ENCODE measurements at regions not wholly inside any gene's neighbourhood (a gene's known extent, or its start where the extent isn't known, plus 50 kb on each side); places are given as distances from the start of the nearest gene placed in this dataset.
A peak's percentile ranks its signal among the peaks of the same experiment; 100 is the strongest.

DNA sequence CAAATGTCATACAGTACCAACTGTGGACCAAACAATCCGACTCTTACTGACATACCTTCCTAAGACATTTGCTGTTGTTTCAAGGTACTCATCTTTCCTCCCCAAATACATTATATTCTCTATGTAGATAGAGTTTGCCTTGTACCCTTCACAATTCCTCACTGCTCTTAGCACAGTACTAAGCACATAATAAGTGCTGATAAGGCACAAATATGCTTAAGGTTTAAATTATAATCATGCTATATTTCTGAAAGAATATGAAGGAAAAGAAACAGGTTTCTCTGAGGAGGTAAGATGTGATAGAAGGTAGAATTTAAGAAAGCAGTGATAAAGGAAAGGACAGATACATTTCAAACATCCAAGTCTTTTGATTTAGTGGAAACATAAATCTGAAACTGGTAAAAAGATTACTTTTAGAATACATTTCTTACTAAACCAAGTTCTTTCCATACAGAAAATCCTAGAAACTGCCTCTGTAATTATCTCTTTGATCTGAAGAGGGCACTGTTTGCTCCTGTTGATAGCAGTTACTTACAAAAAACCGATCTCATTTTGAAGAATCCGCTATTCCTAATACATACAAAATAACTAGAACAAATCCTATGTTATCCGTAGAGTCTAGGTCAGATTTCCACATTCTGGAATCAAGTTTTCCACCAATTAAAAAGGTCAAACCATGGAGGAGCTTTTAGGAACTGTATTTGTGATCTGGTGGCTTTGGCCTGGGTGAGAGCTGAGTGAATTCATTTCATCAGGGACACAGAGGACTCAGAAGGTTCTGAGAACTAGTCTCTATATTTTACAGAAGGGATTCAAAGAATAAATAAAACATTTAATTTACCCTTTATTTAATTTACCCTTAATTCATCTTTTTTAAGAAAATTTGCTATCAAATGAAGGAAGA lies 311.9 kb downstream of the DAD1 start:
- no peaks in the 10 kb centered on the region for H3K9me3 ChIP-seq (ENCODE audit: control insufficient read depth, low read length, poor library complexity, severe bottlenecking)
- H3K4me1 Mint-ChIP-seq: no peaks in the 10 kb centered on the region
- DNase-seq (no peak), ATAC-seq (no peak)
- H3K27me3 Mint-ChIP-seq: no peaks in the 10 kb centered on the region
- no peaks in the 10 kb centered on the region for H3K36me3 Mint-ChIP-seq (ENCODE audit: low read depth)
- no peak overlapping the region for H3K4me3 Mint-ChIP-seq
- H3K27ac Mint-ChIP-seq: no peak overlapping the region

GRCh38 chr14:22271838-22272799 lies 316.9 kb downstream of the DAD1 start:
- ATAC-seq: no peak
- H3K9me3 ChIP-seq (ENCODE audit: control insufficient read depth, low read length, poor library complexity, severe bottlenecking): no peaks in the 10 kb centered on the region
- DNase-seq: no peak
- Mint-ChIP-seq H3K36me3 (ENCODE audit: low read depth) (no peaks in the 10 kb centered on the region), H3K4me3 (no peak overlapping the region), H3K27me3 (no peaks in the 10 kb centered on the region), H3K27ac (no peak overlapping the region), H3K4me1 (no peaks in the 10 kb centered on the region)

GRCh38 chr14:22268875-22269274 lies 320.1 kb downstream of the DAD1 start:
- no peaks in the 10 kb centered on the region for H3K4me1 Mint-ChIP-seq
- H3K4me3 Mint-ChIP-seq: no peak overlapping the region
- H3K36me3 Mint-ChIP-seq (ENCODE audit: low read depth): no peaks in the 10 kb centered on the region
- no peak for DNase-seq
- no peaks in the 10 kb centered on the region for H3K9me3 ChIP-seq (ENCODE audit: control insufficient read depth, low read length, poor library complexity, severe bottlenecking)
- H3K27me3 Mint-ChIP-seq: no peaks in the 10 kb centered on the region
- ATAC-seq: peak; percentile 68
- H3K27ac Mint-ChIP-seq: no peak overlapping the region

GRCh38 chr14:22266683-22267082 lies 322.3 kb downstream of the DAD1 start:
- H3K36me3 Mint-ChIP-seq (ENCODE audit: low read depth): no peaks in the 10 kb centered on the region

DNA sequence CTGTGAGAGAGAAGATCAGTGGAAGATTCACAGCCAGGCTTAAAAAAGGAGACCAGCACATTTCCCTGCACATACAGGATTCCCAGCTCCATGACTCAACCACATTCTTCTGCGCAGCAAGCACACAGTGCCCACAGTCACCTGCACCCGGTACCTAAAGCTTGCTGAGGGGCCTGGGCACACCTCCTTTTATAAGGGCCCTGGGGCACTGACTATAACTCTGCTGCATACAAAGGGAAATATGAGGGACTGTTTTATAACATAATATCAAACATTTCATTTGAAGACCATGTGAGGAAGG lies 322.9 kb downstream of the DAD1 start:
- no peaks in the 10 kb centered on the region for H3K36me3 Mint-ChIP-seq (ENCODE audit: low read depth)
- H3K9me3 ChIP-seq (ENCODE audit: control insufficient read depth, low read length, poor library complexity, severe bottlenecking): no peaks in the 10 kb centered on the region
- no peak for ATAC-seq
- peak overlapping the region; percentile 8 for H3K27ac Mint-ChIP-seq
- no peak overlapping the region for H3K4me3 Mint-ChIP-seq
- no peaks in the 10 kb centered on the region for H3K27me3 Mint-ChIP-seq
- DNase-seq: no peak
- H3K4me1 Mint-ChIP-seq: no peaks in the 10 kb centered on the region

More at GRCh38 chr14:22266683-22267082, 322.3 kb downstream of the DAD1 start:
- H3K27ac Mint-ChIP-seq: peak overlapping the region; percentile 8
- ATAC-seq (no peak), DNase-seq (no peak)
- H3K9me3 ChIP-seq (ENCODE audit: control insufficient read depth, low read length, poor library complexity, severe bottlenecking): no peaks in the 10 kb centered on the region
- no peaks in the 10 kb centered on the region for H3K27me3 Mint-ChIP-seq
- no peaks in the 10 kb centered on the region for H3K4me1 Mint-ChIP-seq
- no peak overlapping the region for H3K4me3 Mint-ChIP-seq

GRCh38 chr14:22265319-22266141 lies 323.5 kb downstream of the DAD1 start:
- Mint-ChIP-seq H3K4me3 (no peak overlapping the region), H3K36me3 (ENCODE audit: low read depth) (no peaks in the 10 kb centered on the region), H3K27me3 (no peaks in the 10 kb centered on the region), H3K27ac (peak overlapping the region; percentile 8), H3K4me1 (no peaks in the 10 kb centered on the region)
- DNase-seq: no peak
- ATAC-seq: peak; percentile 30
- no peaks in the 10 kb centered on the region for H3K9me3 ChIP-seq (ENCODE audit: control insufficient read depth, low read length, poor library complexity, severe bottlenecking)

DNA sequence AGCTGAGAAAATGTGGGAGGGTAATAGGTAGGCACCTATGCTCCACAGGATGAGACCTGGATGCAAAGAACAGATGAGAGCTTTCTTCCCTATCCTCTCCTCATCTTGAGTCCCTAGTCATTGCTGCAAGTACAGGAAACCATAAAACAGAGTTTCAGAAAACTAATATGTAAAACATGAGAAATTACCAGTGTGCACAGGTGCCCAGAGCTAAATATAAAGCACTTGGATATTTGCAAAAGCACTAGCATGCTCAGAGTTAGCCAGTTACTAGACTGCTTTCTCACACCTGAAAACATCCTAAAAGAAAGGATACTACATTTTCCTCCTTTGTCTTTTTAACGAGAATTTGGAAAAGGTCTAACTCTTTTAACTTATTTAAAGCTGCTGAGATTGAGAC lies 324.3 kb downstream of the DAD1 start:
- Mint-ChIP-seq H3K4me3 (no peak overlapping the region), H3K27me3 (no peaks in the 10 kb centered on the region), H3K36me3 (ENCODE audit: low read depth) (no peaks in the 10 kb centered on the region), H3K4me1 (no peaks in the 10 kb centered on the region), H3K27ac (no peak overlapping the region)
- no peak for ATAC-seq
- no peak for DNase-seq
- no peaks in the 10 kb centered on the region for H3K9me3 ChIP-seq (ENCODE audit: control insufficient read depth, low read length, poor library complexity, severe bottlenecking)

DNA sequence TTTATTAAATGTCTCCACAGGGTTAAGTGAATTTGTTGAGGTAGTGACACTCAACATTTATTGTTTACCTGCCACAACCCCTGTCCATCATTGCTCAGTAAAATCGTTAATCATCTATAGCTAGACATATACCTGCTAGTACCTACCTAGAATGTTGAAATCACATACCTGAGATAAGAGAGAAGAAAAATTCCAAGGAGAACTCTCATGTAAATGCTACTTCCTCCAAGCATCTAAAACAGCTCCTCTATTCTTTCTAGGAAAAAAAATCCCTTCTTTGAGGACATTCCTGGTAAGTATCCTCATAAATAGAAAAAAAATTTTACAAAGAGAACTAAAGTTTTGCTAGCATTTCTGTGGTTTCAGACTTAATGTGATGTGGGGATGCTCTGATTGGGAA lies 325.1 kb downstream of the DAD1 start:
- H3K27me3 Mint-ChIP-seq: no peaks in the 10 kb centered on the region
- H3K27ac Mint-ChIP-seq: no peak overlapping the region
- no peaks in the 10 kb centered on the region for H3K36me3 Mint-ChIP-seq (ENCODE audit: low read depth)
- no peak for DNase-seq
- H3K4me1 Mint-ChIP-seq: no peaks in the 10 kb centered on the region
- H3K4me3 Mint-ChIP-seq: no peak overlapping the region
- no peaks in the 10 kb centered on the region for H3K9me3 ChIP-seq (ENCODE audit: control insufficient read depth, low read length, poor library complexity, severe bottlenecking)
- no peak for ATAC-seq

- no peaks in the 10 kb centered on the region for H3K36me3 Mint-ChIP-seq (ENCODE audit: low read depth)
- H3K27ac Mint-ChIP-seq: no peak overlapping the region
- no peak overlapping the region for H3K4me3 Mint-ChIP-seq
- no peaks in the 10 kb centered on the region for H3K4me1 Mint-ChIP-seq
- no peak for DNase-seq
- H3K27me3 Mint-ChIP-seq: no peaks in the 10 kb centered on the region
- no peaks in the 10 kb centered on the region for H3K9me3 ChIP-seq (ENCODE audit: control insufficient read depth, low read length, poor library complexity, severe bottlenecking)
- ATAC-seq: no peak
These were observed 326.1 kb downstream of the DAD1 start for GRCh38 chr14:22262881-22263280.

DNA sequence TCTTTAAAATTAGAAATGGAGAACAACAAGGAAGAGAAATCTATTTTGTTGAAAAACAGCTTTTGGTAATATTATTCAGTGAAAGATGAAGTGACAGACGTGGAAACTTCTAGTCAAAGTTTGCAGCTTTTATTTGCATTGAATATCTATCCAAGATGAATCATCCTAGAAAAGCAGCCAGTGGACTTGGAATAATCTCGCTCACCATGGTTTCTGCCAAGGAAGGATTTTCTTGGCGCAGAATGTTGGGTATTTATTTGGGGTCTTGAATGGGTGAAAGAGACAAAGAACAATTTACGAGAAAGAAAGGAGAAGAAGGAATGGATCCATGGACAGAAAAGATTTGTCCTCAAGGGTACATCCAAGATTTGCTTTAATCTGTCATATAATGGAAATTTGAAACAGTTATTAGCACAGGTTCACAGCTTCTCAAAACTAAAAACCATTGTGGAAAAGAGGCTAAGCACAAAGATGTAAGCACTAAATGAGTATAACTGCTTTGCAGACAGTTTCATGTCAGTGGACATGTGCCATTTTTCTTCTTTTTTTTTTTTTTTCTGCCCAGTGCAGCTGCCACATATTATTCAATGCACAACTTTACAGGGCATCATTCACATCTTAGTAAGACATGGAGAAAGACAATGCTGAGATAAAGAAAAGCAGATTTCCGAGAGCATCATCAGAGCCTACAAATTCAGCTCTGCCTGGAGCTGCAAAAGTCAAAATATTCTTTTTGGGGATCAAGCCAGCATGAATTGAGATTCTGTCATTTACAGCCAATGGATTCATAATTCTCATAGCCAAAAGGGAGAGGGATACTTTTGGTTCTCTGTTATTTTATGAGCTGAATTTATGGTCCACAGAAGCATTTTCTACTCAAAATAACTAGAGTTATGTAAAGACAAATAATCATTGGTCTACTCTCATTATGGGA lies 333.7 kb downstream of the DAD1 start:
- no peaks in the 10 kb centered on the region for H3K4me1 Mint-ChIP-seq
- DNase-seq (no peak), ATAC-seq (no peak)
- H3K4me3 Mint-ChIP-seq: no peak overlapping the region
- H3K27ac Mint-ChIP-seq: no peak overlapping the region
- H3K9me3 ChIP-seq (ENCODE audit: control insufficient read depth, low read length, poor library complexity, severe bottlenecking): no peaks in the 10 kb centered on the region
- H3K36me3 Mint-ChIP-seq (ENCODE audit: low read depth): no peaks in the 10 kb centered on the region
- no peaks in the 10 kb centered on the region for H3K27me3 Mint-ChIP-seq

- Mint-ChIP-seq H3K4me3 (no peak overlapping the region), H3K27ac (no peak overlapping the region)
- no peak for ATAC-seq
These were observed 336.3 kb downstream of the DAD1 start for GRCh38 chr14:22252686-22253085.

GRCh38 chr14:22251090-22251489 lies 337.9 kb downstream of the DAD1 start:
- no peaks in the 10 kb centered on the region for H3K27me3 Mint-ChIP-seq
- H3K27ac Mint-ChIP-seq: no peak overlapping the region
- H3K9me3 ChIP-seq (ENCODE audit: control insufficient read depth, low read length, poor library complexity, severe bottlenecking): no peaks in the 10 kb centered on the region
- H3K4me3 Mint-ChIP-seq: no peak overlapping the region
- ATAC-seq: no peak
- DNase-seq: no peak
- no peaks in the 10 kb centered on the region for H3K36me3 Mint-ChIP-seq (ENCODE audit: low read depth)
- H3K4me1 Mint-ChIP-seq: no peaks in the 10 kb centered on the region

More at GRCh38 chr14:22252686-22253085, 336.3 kb downstream of the DAD1 start:
- no peaks in the 10 kb centered on the region for H3K27me3 Mint-ChIP-seq
- H3K9me3 ChIP-seq (ENCODE audit: control insufficient read depth, low read length, poor library complexity, severe bottlenecking): no peaks in the 10 kb centered on the region
- no peaks in the 10 kb centered on the region for H3K4me1 Mint-ChIP-seq
- no peaks in the 10 kb centered on the region for H3K36me3 Mint-ChIP-seq (ENCODE audit: low read depth)
- no peak for DNase-seq

All from T-helper 17 cell (primary cell).